CD14-positive monocyte (primary cell): ENCODE measurements at regions not wholly inside any gene's neighbourhood (a gene's known extent, or its start where the extent isn't known, plus 50 kb on each side); places are given as distances from the start of the nearest gene placed in this dataset.

Experiments
- DNase-seq, 3 donors: peaks; one replicate each; pipeline ENCODE4 v3.0.0-alpha.2; 2011 to 2022
- H2AFZ ChIP-seq: 2 replicates; pipeline ENCODE4 v1.6.0; 2012; ENCODE audit warnings: mild to moderate bottlenecking, low read depth, low read length, inconsistent platforms; ENCODE audit not compliant: insufficient read depth, poor library complexity, severe bottlenecking
- H3K27ac ChIP-seq, 2 donors: 1 replicate in 1 of 2; 2 replicates in 1 of 2; pipeline ENCODE4 v1.5.1; 2012 to 2013; ENCODE audit warnings: low read length in 2 of 2, control low read depth in 1 of 2, inconsistent platforms in 1 of 2, low read depth in 1 of 2, mild to moderate bottlenecking in 1 of 2
- H3K27me3 ChIP-seq, 2 donors: one replicate each; pipeline versions ENCODE4 v1.6.0 to v1.6.1; 2011 to 2013; ENCODE audit warnings: low read length in 2 of 2; ENCODE audit not compliant: control insufficient read depth in 2 of 2, insufficient read depth in 2 of 2
- H3K36me3 ChIP-seq, 2 donors: replicated peaks in 1 of 2; 1 replicate in 1 of 2; 2 replicates in 1 of 2; pipeline versions ENCODE4 v1.5.1 to v1.6.1; 2012 to 2013; ENCODE audit warnings: low read length in 2 of 2, control low read depth in 1 of 2, inconsistent platforms in 1 of 2, mild to moderate bottlenecking in 1 of 2; ENCODE audit not compliant: insufficient read depth in 2 of 2, control insufficient read depth in 1 of 2
- H3K4me1 ChIP-seq, 2 donors: 1 replicate in 1 of 2; 2 replicates in 1 of 2; pipeline versions ENCODE4 v1.5.1 to v1.6.1; 2012 to 2013; ENCODE audit warnings: low read length in 2 of 2, control low read depth in 1 of 2, inconsistent platforms in 1 of 2, mild to moderate bottlenecking in 1 of 2, moderate library complexity in 1 of 2; ENCODE audit not compliant: insufficient read depth in 2 of 2, control insufficient read depth in 1 of 2
- H3K4me2 ChIP-seq: replicated peaks from 2 replicates; pipeline ENCODE3; 2012; ENCODE audit warnings: low read length, moderate library complexity, mild to moderate bottlenecking; ENCODE audit not compliant: poor library complexity, severe bottlenecking; ENCODE audit errors: extremely low read depth
- H3K4me3 ChIP-seq, 3 experiments: fragments of 200-600 bp in 1 of 3; sonication (generic) in 1 of 3; replicated peaks in 1 of 3; 1 replicate in 2 of 3; 2 replicates in 1 of 3; pipeline ENCODE4 v1.5.1; 2011 to 2013; ENCODE audit warnings: low read length in 3 of 3, mild to moderate bottlenecking in 3 of 3, control low read depth in 2 of 3, low read depth in 2 of 3, inconsistent platforms in 1 of 3, moderate library complexity in 1 of 3
- H3K79me2 ChIP-seq: 2 replicates; pipeline ENCODE4 v1.6.0; 2012; ENCODE audit warnings: mild to moderate bottlenecking, control low read depth, inconsistent platforms, low read length, moderate library complexity; ENCODE audit not compliant: insufficient read depth
- H3K9ac ChIP-seq: 2 replicates; pipeline ENCODE4 v1.6.0; 2017; ENCODE audit warnings: low read length, mild to moderate bottlenecking; ENCODE audit not compliant: insufficient read depth, poor library complexity, severe bottlenecking
- H3K9me3 ChIP-seq, 2 donors: replicated peaks in 1 of 2; 1 replicate in 1 of 2; 2 replicates in 1 of 2; pipeline versions ENCODE4 v1.5.1 to v1.6.1; 2012 to 2013; ENCODE audit warnings: low read length in 2 of 2, control low read depth in 1 of 2; ENCODE audit not compliant: control insufficient read depth in 1 of 2, insufficient read depth in 1 of 2
- H4K20me1 ChIP-seq: 2 replicates; pipeline ENCODE4 v1.6.0; 2012; ENCODE audit warnings: mild to moderate bottlenecking, low read length, control low read depth, moderate library complexity; ENCODE audit not compliant: insufficient read depth
- H3K27ac Mint-ChIP-seq, 7 donors: one replicate each; pipeline ENCODE4 v1.8.0; 2020; ENCODE audit warnings: mild to moderate bottlenecking in 7 of 7, mixed read lengths in 7 of 7, moderate library complexity in 6 of 7, inconsistent platforms in 2 of 7
- H3K27me3 Mint-ChIP-seq, 3 donors: one replicate each; pipeline ENCODE4 v1.8.0; 2021 to 2022; ENCODE audit warnings: low read depth in 3 of 3, mild to moderate bottlenecking in 3 of 3, mixed read lengths in 3 of 3, moderate library complexity in 3 of 3, inconsistent platforms in 1 of 3
- H3K36me3 Mint-ChIP-seq, 2 donors: one replicate each; pipeline ENCODE4 v1.8.0; 2020; ENCODE audit warnings: mixed read lengths in 2 of 2, inconsistent platforms in 1 of 2, mild to moderate bottlenecking in 1 of 2
- H3K4me1 Mint-ChIP-seq: one replicate; pipeline ENCODE4 v1.8.0; 2020; ENCODE audit warnings: mild to moderate bottlenecking, mixed read lengths
- H3K4me3 Mint-ChIP-seq, 2 donors: one replicate each; pipeline ENCODE4 v1.8.0; 2020; ENCODE audit warnings: mild to moderate bottlenecking in 2 of 2, mixed read lengths in 2 of 2, moderate library complexity in 1 of 2
- H3K9me3 Mint-ChIP-seq, 7 donors: one replicate each; pipeline ENCODE4 v1.8.0; 2020 to 2022; ENCODE audit warnings: mixed read lengths in 7 of 7, mild to moderate bottlenecking in 6 of 7, moderate library complexity in 6 of 7, inconsistent platforms in 2 of 7
- CTCF ChIP-seq: fragments of 200-600 bp; IDR thresholded peaks from one replicate; pipeline ENCODE4 v1.8.0; 2022; ENCODE audit warnings: antibody characterized with exemption, mild to moderate bottlenecking
- WGBS: methylation state at CpG from one replicate; pipeline ENCODE4 v1.1.5; 2013; ENCODE audit warnings: missing lambda C conversion rate; ENCODE audit not compliant: insufficient coverage; 5-methylcytosine and 5-hydroxymethylcytosine counted together
- intact Hi-C, 2 donors: fragments of 100-400 bp; cut with micrococcal nuclease; formaldehyde crosslinking; loops; one replicate each; pipeline versions ENCODE4 v1.15.0 to v1.15.1; 2023

- H3K9ac ChIP-seq: no peak overlapping the region
- H3K4me3 ChIP-seq: no peak overlapping the region
- intact Hi-C loops: no loop called here
- no peaks in the 10 kb centered on the region for H4K20me1 ChIP-seq
- H3K27ac Mint-ChIP-seq: no peak overlapping the region
- no CpG with 5 or more reads among the region's 4 CpGs for WGBS
- H2AFZ ChIP-seq: no peak overlapping the region
- no peak for DNase-seq
- H3K4me3 Mint-ChIP-seq: no peak overlapping the region
- H3K9me3 ChIP-seq: no peaks in the 10 kb centered on the region
- H3K36me3 ChIP-seq: no peaks in the 10 kb centered on the region
- H3K4me2 ChIP-seq: no peak overlapping the region
- no peak for TF ChIP-seq CTCF
- no peaks in the 10 kb centered on the region for H3K27me3 Mint-ChIP-seq
- H3K27me3 ChIP-seq: no peaks in the 10 kb centered on the region
- H3K79me2 ChIP-seq: no peaks in the 10 kb centered on the region
- no peaks in the 10 kb centered on the region for H3K4me1 Mint-ChIP-seq
- no peaks in the 10 kb centered on the region for H3K4me1 ChIP-seq
- H3K36me3 Mint-ChIP-seq: no peaks in the 10 kb centered on the region
- H3K9me3 Mint-ChIP-seq: peaks cover 0 to 3% (median 0%) of the 10 kb centered on the region in 7 donors
- H3K27ac ChIP-seq: no peak overlapping the region
Observed at GRCh38 chr12:16685107-16685506, 79.1 kb upstream of the LMO3 start.

GRCh38 chr12:16681196-16681595 is 75.2 kb upstream of the LMO3 start:
- intact Hi-C loops: no loop called here
- Histone ChIP-seq H3K4me2 (no peak overlapping the region), H3K4me3 (no peak overlapping the region), H3K79me2 (no peaks in the 10 kb centered on the region), H2AFZ (no peak overlapping the region), H4K20me1 (no peaks in the 10 kb centered on the region), H3K27ac (no peak overlapping the region), H3K27me3 (no peaks in the 10 kb centered on the region), H3K4me1 (no peaks in the 10 kb centered on the region), H3K36me3 (no peaks in the 10 kb centered on the region), H3K9ac (no peak overlapping the region), H3K9me3 (no peaks in the 10 kb centered on the region)
- Mint-ChIP-seq H3K9me3 (peaks cover 0 to 2% (median 0%) of the 10 kb centered on the region in 7 donors), H3K27me3 (no peaks in the 10 kb centered on the region), H3K36me3 (no peaks in the 10 kb centered on the region), H3K4me1 (no peaks in the 10 kb centered on the region), H3K4me3 (no peak overlapping the region), H3K27ac (no peak overlapping the region)
- no peak for TF ChIP-seq CTCF
- no peak for DNase-seq
